ENCODE measurements at regions not wholly inside any gene's neighbourhood (a gene's known extent, or its start where the extent isn't known, plus 50 kb on each side); places are given as distances from the start of the nearest gene placed in this dataset.
"Not testable (repeated sequence)": the region's sequence is repeated elsewhere in the genome, so short reads cannot be mapped to it uniquely, and the experiment has no call there.

- no peak for DNase-seq
These were observed 164.2 kb upstream of the FSHR start for GRCh38 chr2:49318531-49318930.

GRCh38 chr2:49309461-49309860, 155.1 kb upstream of the FSHR start:
- no peak for DNase-seq

GRCh38 chr2:49306925-49307324, 152.6 kb upstream of the FSHR start:
- no peak for DNase-seq

GRCh38 chr2:49298693-49299092, 144.4 kb upstream of the FSHR start:
- not testable (repeated sequence) for DNase-seq

GRCh38 chr2:49298230-49298629, 143.9 kb upstream of the FSHR start:
- DNase-seq, result no peak

GRCh38 chr2:49296107-49296867, 142.0 kb upstream of the FSHR start:
- no peak for DNase-seq

- no peak for DNase-seq
These were observed 139.9 kb upstream of the FSHR start for GRCh38 chr2:49294225-49294624.

GRCh38 chr2:49291619-49292018, 137.3 kb upstream of the FSHR start:
- no peak for DNase-seq

GRCh38 chr2:49289711-49290110, 135.4 kb upstream of the FSHR start:
- DNase-seq, result no peak

GRCh38 chr2:49288902-49289700, 134.8 kb upstream of the FSHR start:
- no peak for DNase-seq

GRCh38 chr2:49288113-49288705, 133.9 kb upstream of the FSHR start:
- no peak for DNase-seq

- DNase-seq, result no peak
These were observed 132.4 kb upstream of the FSHR start for GRCh38 chr2:49286726-49287125.

- no peak for DNase-seq
These were observed 131.7 kb upstream of the FSHR start for GRCh38 chr2:49286045-49286444.

- no peak for DNase-seq
These were observed 124.2 kb upstream of the FSHR start for GRCh38 chr2:49278561-49278960.

- no peak for DNase-seq
These were observed 123.8 kb upstream of the FSHR start for GRCh38 chr2:49278141-49278540.

- no peak for DNase-seq
These were observed 116.8 kb upstream of the FSHR start for GRCh38 chr2:49271060-49271606.

- no peak for DNase-seq
These were observed 115.8 kb upstream of the FSHR start for GRCh38 chr2:49270091-49270490.

GRCh38 chr2:49265471-49265870, 111.2 kb upstream of the FSHR start:
- DNase-seq, result peak in 1 of 2 donors; percentile 3

- no peak for DNase-seq
These were observed 108.7 kb upstream of the FSHR start for GRCh38 chr2:49262801-49263560.

- no peak for DNase-seq
These were observed 107.5 kb upstream of the FSHR start for GRCh38 chr2:49261781-49262180.

- no peak for DNase-seq
These were observed 106.7 kb upstream of the FSHR start for GRCh38 chr2:49260979-49261538.
